Upper lobe of right lung (tissue), 1 donor: ENCODE measurements at regions not wholly inside any gene's neighbourhood (a gene's known extent, or its start where the extent isn't known, plus 50 kb on each side); places are given as distances from the start of the nearest gene placed in this dataset.

Experiments
- ATAC-seq: fragments of 200-7000 bp; cut with Tn5 transposase; one replicate; pipeline ENCODE4 v1.9.1; 2020; ENCODE audit warnings: mild to moderate bottlenecking, moderate library complexity
- DNase-seq: peaks from one replicate; pipeline ENCODE4 v3.0.0-alpha.2; 2020
- H3K27ac ChIP-seq: fragments of 200-600 bp; one replicate; pipeline ENCODE4 v1.8.0; 2022
- H3K27me3 ChIP-seq: fragments of 200-600 bp; one replicate; pipeline ENCODE4 v1.8.0; 2022; ENCODE audit warnings: mild to moderate bottlenecking
- H3K36me3 ChIP-seq: fragments of 200-600 bp; one replicate; pipeline ENCODE4 v1.8.0; 2022
- H3K4me1 ChIP-seq: fragments of 200-600 bp; one replicate; pipeline ENCODE4 v1.8.0; 2022
- H3K4me3 ChIP-seq: fragments of 200-600 bp; one replicate; pipeline ENCODE4 v1.8.0; 2022; ENCODE audit warnings: mild to moderate bottlenecking
- H3K9me3 ChIP-seq: fragments of 200-600 bp; one replicate; pipeline ENCODE4 v1.8.0; 2022
- intact Hi-C: fragments of 100-400 bp; cut with DNase I; formaldehyde crosslinking; loops from one replicate; pipeline ENCODE4 v1.11.0; 2022
- TF ChIP-seq, protein P1 (sequence below): fragments of 200-600 bp; IDR thresholded peaks from one replicate; pipeline ENCODE4 v1.8.0; 2022; ENCODE audit warnings: antibody characterized with exemption
- donor health status: DM: no; HTN: yes; CAD: no; lungs with severe emphysema.

DNA sequence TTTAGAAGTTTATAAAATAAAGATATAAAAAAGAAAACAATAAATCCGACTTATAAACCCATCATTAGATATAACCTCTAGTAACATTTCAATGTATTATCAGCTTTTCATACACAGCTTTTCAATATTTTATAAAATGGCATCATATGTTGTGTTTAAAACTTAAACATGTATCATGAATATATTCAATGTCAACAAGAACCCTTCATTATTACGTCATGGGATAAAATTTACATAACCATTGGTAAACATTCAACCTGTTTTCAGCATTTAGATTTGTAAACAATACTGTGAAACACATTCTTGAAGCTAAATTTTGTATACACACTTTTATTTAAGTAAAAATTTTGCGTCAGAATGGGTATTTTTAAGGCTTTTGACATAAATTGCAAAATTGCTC is 153.4 kb upstream of the SOX14 start:
- intact Hi-C loops: no loop called here
- ATAC-seq: no peak
- H3K9me3 ChIP-seq: no peaks in the 10 kb centered on the region
- H3K27me3 ChIP-seq: no peaks in the 10 kb centered on the region
- TF ChIP-seq, protein P1, sequence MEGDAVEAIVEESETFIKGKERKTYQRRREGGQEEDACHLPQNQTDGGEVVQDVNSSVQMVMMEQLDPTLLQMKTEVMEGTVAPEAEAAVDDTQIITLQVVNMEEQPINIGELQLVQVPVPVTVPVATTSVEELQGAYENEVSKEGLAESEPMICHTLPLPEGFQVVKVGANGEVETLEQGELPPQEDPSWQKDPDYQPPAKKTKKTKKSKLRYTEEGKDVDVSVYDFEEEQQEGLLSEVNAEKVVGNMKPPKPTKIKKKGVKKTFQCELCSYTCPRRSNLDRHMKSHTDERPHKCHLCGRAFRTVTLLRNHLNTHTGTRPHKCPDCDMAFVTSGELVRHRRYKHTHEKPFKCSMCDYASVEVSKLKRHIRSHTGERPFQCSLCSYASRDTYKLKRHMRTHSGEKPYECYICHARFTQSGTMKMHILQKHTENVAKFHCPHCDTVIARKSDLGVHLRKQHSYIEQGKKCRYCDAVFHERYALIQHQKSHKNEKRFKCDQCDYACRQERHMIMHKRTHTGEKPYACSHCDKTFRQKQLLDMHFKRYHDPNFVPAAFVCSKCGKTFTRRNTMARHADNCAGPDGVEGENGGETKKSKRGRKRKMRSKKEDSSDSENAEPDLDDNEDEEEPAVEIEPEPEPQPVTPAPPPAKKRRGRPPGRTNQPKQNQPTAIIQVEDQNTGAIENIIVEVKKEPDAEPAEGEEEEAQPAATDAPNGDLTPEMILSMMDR: no peak
- DNase-seq: no peak
- no peaks in the 10 kb centered on the region for H3K36me3 ChIP-seq
- H3K4me3 ChIP-seq: no peak overlapping the region
- H3K4me1 ChIP-seq: no peaks in the 10 kb centered on the region
- no peak overlapping the region for H3K27ac ChIP-seq

DNA sequence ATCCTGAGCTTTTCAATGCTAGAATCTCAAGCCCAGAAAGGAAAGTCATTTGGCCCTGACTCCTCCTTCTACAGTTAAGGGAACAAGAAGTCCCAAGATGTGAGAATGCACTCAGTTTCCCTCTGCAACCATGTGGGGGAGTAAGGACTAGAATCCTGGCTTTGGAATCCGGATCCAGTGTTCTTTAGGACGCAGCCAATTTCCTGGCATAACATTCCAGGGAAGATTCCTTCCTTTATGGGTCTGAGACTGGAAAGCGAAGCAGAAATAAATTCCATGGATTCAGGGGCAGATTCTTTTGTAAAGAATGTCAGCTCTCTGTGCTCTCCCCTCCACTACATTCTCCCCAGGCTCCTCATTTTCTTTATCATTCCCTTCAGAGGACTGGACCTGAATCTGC is 151.8 kb upstream of the SOX14 start:
- DNase-seq: no peak
- intact Hi-C loops: no loop called here
- Histone ChIP-seq H3K4me3 (no peak overlapping the region), H3K27ac (no peak overlapping the region), H3K4me1 (no peaks in the 10 kb centered on the region), H3K27me3 (no peaks in the 10 kb centered on the region), H3K36me3 (no peaks in the 10 kb centered on the region), H3K9me3 (no peaks in the 10 kb centered on the region)
- no peak for ATAC-seq
- TF ChIP-seq, protein P1: no peak

DNA sequence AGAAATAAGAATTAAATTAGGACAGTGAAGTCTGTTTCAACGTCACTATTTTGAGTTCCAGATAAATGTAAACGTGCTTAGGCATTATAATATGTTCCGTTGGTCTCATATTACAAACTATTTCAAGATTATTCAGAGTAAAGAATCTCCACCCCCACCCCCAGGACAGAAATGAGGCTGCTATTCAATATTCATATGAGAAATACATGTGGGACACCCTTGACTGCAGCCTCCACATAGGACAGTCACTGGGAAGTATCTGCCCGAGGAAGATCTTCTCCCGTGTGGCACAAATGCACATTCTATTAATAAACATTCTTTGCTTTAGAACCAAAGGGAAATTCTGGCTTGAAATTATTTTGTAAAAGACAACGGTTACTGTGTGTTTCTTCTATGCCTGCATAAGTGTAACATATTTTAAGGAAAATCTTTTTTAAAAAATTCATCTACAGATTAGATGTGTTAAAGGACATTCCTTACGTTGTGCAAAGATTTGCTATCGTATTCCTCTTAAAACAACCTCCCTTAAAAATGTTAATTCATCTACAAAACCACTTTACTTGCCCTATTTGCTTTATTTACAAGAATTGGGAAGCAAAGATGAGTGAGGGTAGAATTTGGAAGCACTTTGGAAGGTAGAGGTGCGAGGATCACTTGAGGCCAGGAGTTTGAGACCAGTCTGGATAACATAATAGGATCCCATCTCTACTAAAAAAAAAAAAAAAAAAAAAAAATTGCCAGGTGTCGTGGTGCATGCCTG is 148.3 kb upstream of the SOX14 start:
- ATAC-seq (no peak), DNase-seq (no peak)
- H3K9me3 ChIP-seq: no peaks in the 10 kb centered on the region
- TF ChIP-seq, protein P1: no peak
- H3K4me1 ChIP-seq: no peaks in the 10 kb centered on the region
- no peaks in the 10 kb centered on the region for H3K36me3 ChIP-seq
- H3K27me3 ChIP-seq: no peaks in the 10 kb centered on the region
- no peak overlapping the region for H3K27ac ChIP-seq
- intact Hi-C loops: no loop called here
- no peak overlapping the region for H3K4me3 ChIP-seq

DNA sequence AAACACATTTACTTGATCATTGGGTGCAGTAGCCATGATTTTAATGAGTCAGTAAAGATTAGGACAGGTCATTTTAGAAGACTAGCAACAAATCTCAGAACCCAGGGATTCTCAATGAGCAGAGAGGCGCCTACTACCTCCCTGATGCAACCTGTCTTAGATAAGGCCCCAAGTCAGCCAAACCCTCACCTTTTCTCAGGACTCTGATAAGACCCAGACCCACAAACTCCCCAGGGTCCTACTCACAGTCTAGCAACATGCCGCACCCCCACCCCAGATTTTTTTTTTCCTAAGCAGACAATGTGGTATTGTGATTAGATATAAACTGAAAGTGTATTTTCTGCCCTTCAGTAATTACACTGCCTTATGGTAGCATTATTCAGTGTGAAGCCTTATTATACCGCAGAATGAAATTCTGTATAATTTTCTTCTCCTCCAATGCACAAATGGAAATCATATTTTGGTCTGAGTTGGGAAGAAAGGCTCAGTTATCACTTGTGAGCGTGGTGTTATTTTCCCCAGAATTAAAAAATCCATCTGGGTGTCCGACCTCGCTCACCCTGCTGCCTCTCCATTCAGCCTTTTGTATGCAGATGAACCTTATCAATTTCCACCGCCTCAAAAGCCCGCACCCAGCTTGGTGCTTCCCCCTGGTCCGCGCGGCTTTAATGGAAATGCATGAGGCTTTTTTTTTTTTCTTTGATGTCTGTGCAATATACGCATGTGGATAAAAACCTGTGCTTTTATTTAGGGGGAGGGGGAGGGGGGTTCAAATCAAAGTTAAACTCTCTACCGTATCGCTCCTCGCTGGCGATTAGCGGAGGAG is 122.0 kb upstream of the SOX14 start:
- no peaks in the 10 kb centered on the region for H3K36me3 ChIP-seq

DNA sequence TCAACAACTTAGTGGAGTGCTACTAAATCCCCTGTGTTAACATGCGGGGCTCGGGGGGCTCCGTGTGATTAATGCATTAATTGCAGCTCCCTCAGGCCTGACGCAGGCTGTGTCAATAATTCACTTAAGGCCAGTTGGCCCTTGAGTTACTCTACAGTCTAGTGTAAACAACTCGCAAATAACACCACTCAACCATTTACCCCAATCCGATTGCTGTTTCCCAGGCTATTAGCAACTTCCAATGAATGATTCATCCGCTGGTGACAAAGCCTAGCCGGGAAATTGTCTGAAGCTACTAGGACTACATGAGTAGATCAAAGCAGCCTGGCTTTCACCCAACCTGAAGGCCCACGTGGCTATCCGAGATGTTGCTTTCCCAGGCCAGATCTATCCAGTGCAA is 121.3 kb upstream of the SOX14 start:
- intact Hi-C loops: no loop called here
- Histone ChIP-seq H3K27me3 (peaks cover 4% of the 10 kb centered on the region), H3K36me3 (no peaks in the 10 kb centered on the region), H3K27ac (no peak overlapping the region), H3K4me3 (no peak overlapping the region), H3K9me3 (no peaks in the 10 kb centered on the region), H3K4me1 (no peaks in the 10 kb centered on the region)
- no peak for DNase-seq
- ATAC-seq: no peak
- TF ChIP-seq, protein P1: no peak

More for the DNA sequence above, 122.0 kb upstream of the SOX14 start:
- intact Hi-C loops: no loop called here
- TF ChIP-seq, protein P1: no peak
- Histone ChIP-seq H3K4me1 (no peaks in the 10 kb centered on the region), H3K9me3 (no peaks in the 10 kb centered on the region), H3K27ac (no peak overlapping the region), H3K27me3 (peaks cover 4% of the 10 kb centered on the region), H3K4me3 (no peak overlapping the region)
- ATAC-seq (no peak), DNase-seq (no peak)
